DOHH2 (cell line): ENCODE measurements at regions not wholly inside any gene's neighbourhood (a gene's known extent, or its start where the extent isn't known, plus 50 kb on each side); places are given as distances from the start of the nearest gene placed in this dataset.

Experiments used
- H3F3A ChIP-seq: fragments of 200-600 bp; sonication (generic), shearing (Covaris generic); 2 replicates; pipeline ENCODE4 v1.6.0; 2016; ENCODE audit warnings: antibody characterized with exemption, mild to moderate bottlenecking; ENCODE audit not compliant: control insufficient read depth, insufficient read depth
- H3K27ac ChIP-seq: fragments of 200-600 bp; sonication (generic); 2 replicates; pipeline ENCODE4 v1.5.1; 2014; ENCODE audit warnings: low read depth, mild to moderate bottlenecking, low read length, moderate library complexity
- H3K27me3 ChIP-seq: fragments of 200-600 bp; sonication (generic); 2 replicates; pipeline ENCODE4 v1.6.1; 2014; ENCODE audit warnings: mild to moderate bottlenecking, low read length, mixed read lengths; ENCODE audit not compliant: control insufficient read depth
- H3K36me3 ChIP-seq: fragments of 200-600 bp; sonication (generic); 2 replicates; pipeline ENCODE4 v1.6.1; 2014; ENCODE audit warnings: mild to moderate bottlenecking, low read length, moderate library complexity, mixed read lengths; ENCODE audit not compliant: control insufficient read depth
- H3K4me1 ChIP-seq: fragments of 200-600 bp; sonication (generic); 2 replicates; pipeline ENCODE4 v1.6.1; 2014; ENCODE audit warnings: mild to moderate bottlenecking, low read length, mixed read lengths; ENCODE audit not compliant: control insufficient read depth
- H3K4me2 ChIP-seq: fragments of 200-600 bp; sonication (generic); 2 replicates; pipeline ENCODE4 v1.6.0; 2014; ENCODE audit warnings: mild to moderate bottlenecking, low read length, moderate library complexity
- H3K4me3 ChIP-seq: fragments of 200-600 bp; sonication (generic); 2 replicates; pipeline ENCODE4 v1.5.1; 2014; ENCODE audit warnings: mild to moderate bottlenecking, low read length, mixed read lengths
- H3K79me2 ChIP-seq: fragments of 200-600 bp; sonication (generic); 2 replicates; pipeline ENCODE4 v1.6.1; 2014; ENCODE audit warnings: mild to moderate bottlenecking, low read length, mixed read lengths; ENCODE audit not compliant: control insufficient read depth
- H3K9me2 ChIP-seq: fragments of 200-600 bp; sonication (generic); replicated peaks from 2 replicates; pipeline ENCODE4 v1.6.1; 2014; ENCODE audit warnings: mild to moderate bottlenecking, low read length, mixed read lengths; ENCODE audit not compliant: control insufficient read depth
- H3K9me3 ChIP-seq: fragments of 200-600 bp; sonication (generic); 2 replicates; pipeline ENCODE4 v1.6.1; 2014; ENCODE audit warnings: antibody characterized with exemption, low read length, mixed read lengths; ENCODE audit not compliant: control insufficient read depth, insufficient read depth
- H4K20me1 ChIP-seq: fragments of 200-600 bp; sonication (generic); 2 replicates; pipeline ENCODE4 v1.6.0; 2014; ENCODE audit warnings: low read depth, mild to moderate bottlenecking, antibody characterized with exemption, low read length, moderate library complexity; ENCODE audit not compliant: control insufficient read depth, insufficient read depth
- EZH2phosphoT487 ChIP-seq: fragments of 200-600 bp; sonication (generic); IDR thresholded peaks from 2 replicates; pipeline ENCODE4 v1.6.1; 2017; ENCODE audit warnings: borderline replicate concordance, mild to moderate bottlenecking, antibody characterized with exemption, low read length, moderate library complexity, mixed read lengths
- TF ChIP-seq, protein P1 (sequence below): fragments of 200-600 bp; sonication (generic); IDR thresholded peaks from one replicate; pipeline ENCODE4 v1.5.1; 2014; ENCODE audit warnings: antibody characterized with exemption, mild to moderate bottlenecking, low read depth, low read length; ENCODE audit not compliant: poor library complexity, severe bottlenecking

GRCh38 chr10:18743926-18744325 is 84.7 kb downstream of the ARL5B start:
- no peak overlapping the region for H3K27ac ChIP-seq
- H3K9me2 ChIP-seq: no peaks in the 10 kb centered on the region
- H3K4me3 ChIP-seq: no peak overlapping the region
- no peaks in the 10 kb centered on the region for H4K20me1 ChIP-seq
- H3K27me3 ChIP-seq: no peaks in the 10 kb centered on the region
- no peaks in the 10 kb centered on the region for H3K36me3 ChIP-seq
- no peaks in the 10 kb centered on the region for H3K79me2 ChIP-seq
- H3K9me3 ChIP-seq: 0 out of 2 replicates have a peak, but pooled peaks cover 4% of the 10 kb centered on the region
- TF ChIP-seq EZH2phosphoT487: no peak
- TF ChIP-seq, protein P1, sequence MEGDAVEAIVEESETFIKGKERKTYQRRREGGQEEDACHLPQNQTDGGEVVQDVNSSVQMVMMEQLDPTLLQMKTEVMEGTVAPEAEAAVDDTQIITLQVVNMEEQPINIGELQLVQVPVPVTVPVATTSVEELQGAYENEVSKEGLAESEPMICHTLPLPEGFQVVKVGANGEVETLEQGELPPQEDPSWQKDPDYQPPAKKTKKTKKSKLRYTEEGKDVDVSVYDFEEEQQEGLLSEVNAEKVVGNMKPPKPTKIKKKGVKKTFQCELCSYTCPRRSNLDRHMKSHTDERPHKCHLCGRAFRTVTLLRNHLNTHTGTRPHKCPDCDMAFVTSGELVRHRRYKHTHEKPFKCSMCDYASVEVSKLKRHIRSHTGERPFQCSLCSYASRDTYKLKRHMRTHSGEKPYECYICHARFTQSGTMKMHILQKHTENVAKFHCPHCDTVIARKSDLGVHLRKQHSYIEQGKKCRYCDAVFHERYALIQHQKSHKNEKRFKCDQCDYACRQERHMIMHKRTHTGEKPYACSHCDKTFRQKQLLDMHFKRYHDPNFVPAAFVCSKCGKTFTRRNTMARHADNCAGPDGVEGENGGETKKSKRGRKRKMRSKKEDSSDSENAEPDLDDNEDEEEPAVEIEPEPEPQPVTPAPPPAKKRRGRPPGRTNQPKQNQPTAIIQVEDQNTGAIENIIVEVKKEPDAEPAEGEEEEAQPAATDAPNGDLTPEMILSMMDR: no peak
- H3K4me2 ChIP-seq: no peak overlapping the region
- H3K4me1 ChIP-seq: no peaks in the 10 kb centered on the region
- no peaks in the 10 kb centered on the region for H3F3A ChIP-seq

GRCh38 chr10:18753312-18753895 is 94.2 kb downstream of the ARL5B start:
- no peaks in the 10 kb centered on the region for H3K9me2 ChIP-seq
- no peaks in the 10 kb centered on the region for H3K79me2 ChIP-seq
- H3K9me3 ChIP-seq: no peaks in the 10 kb centered on the region
- H3K4me2 ChIP-seq: no peak overlapping the region
- H3F3A ChIP-seq: no peaks in the 10 kb centered on the region
- H3K4me1 ChIP-seq: no peaks in the 10 kb centered on the region
- TF ChIP-seq, protein P1: no peak
- no peak for TF ChIP-seq EZH2phosphoT487
- H3K27ac ChIP-seq: no peak overlapping the region
- no peaks in the 10 kb centered on the region for H4K20me1 ChIP-seq
- H3K27me3 ChIP-seq: no peaks in the 10 kb centered on the region
- H3K36me3 ChIP-seq: no peaks in the 10 kb centered on the region
- H3K4me3 ChIP-seq: no peak overlapping the region

DNA sequence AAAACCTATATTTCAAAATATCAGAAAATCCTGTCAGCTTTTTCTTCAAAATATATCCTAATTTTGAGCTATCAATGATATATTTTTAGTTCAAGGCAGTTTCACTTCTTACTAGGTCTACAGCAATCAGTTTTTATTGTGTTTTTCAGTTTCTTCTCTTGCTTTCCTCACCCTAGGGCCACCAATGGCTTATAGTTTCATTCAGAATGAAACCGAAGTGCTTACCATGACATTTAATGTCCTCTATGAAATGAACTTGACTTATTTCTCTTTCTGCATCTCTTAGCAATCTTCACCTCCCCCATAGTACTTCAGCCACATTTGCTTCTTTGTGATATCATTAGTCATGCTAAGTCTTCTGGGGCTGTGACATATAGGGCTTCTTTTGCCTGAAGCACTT is 100.3 kb downstream of the ARL5B start:
- Histone ChIP-seq H3K9me2 (no peaks in the 10 kb centered on the region), H3K27ac (no peak overlapping the region), H3K4me1 (no peaks in the 10 kb centered on the region), H3K27me3 (no peaks in the 10 kb centered on the region), H3K9me3 (no peaks in the 10 kb centered on the region), H3K36me3 (no peaks in the 10 kb centered on the region), H3K4me3 (no peak overlapping the region), H4K20me1 (no peaks in the 10 kb centered on the region), H3K79me2 (no peaks in the 10 kb centered on the region), H3K4me2 (no peak overlapping the region), H3F3A (no peaks in the 10 kb centered on the region)
- TF ChIP-seq, protein P1: no peak
- TF ChIP-seq EZH2phosphoT487: no peak
